Keratinocyte (primary cell): ENCODE measurements at regions not wholly inside any gene's neighbourhood (a gene's known extent, or its start where the extent isn't known, plus 50 kb on each side); places are given as distances from the start of the nearest gene placed in this dataset.

Experiments
- DNase-seq: peaks from one replicate; pipeline ENCODE4 v3.0.0-alpha.2; 2011; ENCODE audit warnings: low read depth, missing footprints, low spot score
- FAIRE-seq: peaks from 2 replicates; lab custom pipeline; 2011; peaks lifted over from hg19 to GRCh38; lab: Jason Lieb, UNC
- H2AFZ ChIP-seq: 2 replicates; pipeline ENCODE4 v1.6.0; 2012; ENCODE audit warnings: low read length, control low read depth, inconsistent platforms; ENCODE audit not compliant: control insufficient read depth
- H3K27ac ChIP-seq: 2 replicates; pipeline ENCODE4 v1.5.1; 2011; ENCODE audit warnings: low read length; ENCODE audit not compliant: control insufficient read depth, insufficient read depth
- H3K27me3 ChIP-seq: 3 replicates; pipeline ENCODE4 v1.6.0; 2011; ENCODE audit warnings: low read length; ENCODE audit not compliant: control insufficient read depth, insufficient read depth; ENCODE audit errors: extremely low read depth
- H3K36me3 ChIP-seq, 2 experiments: 2 replicates in 1 of 2; 3 replicates in 1 of 2; pipeline ENCODE4 v1.5.1; 2011; ENCODE audit warnings: low read length in 2 of 2, mild to moderate bottlenecking in 1 of 2; ENCODE audit not compliant: control insufficient read depth in 2 of 2, insufficient read depth in 2 of 2; ENCODE audit errors: extremely low read depth in 1 of 2
- H3K4me1 ChIP-seq: 3 replicates; pipeline ENCODE4 v1.5.1; 2011; ENCODE audit warnings: low read length; ENCODE audit not compliant: control insufficient read depth, insufficient read depth; ENCODE audit errors: extremely low read depth
- H3K4me2 ChIP-seq: 3 replicates; pipeline ENCODE4 v1.6.0; 2011; ENCODE audit warnings: low read depth, low read length; ENCODE audit not compliant: control insufficient read depth, insufficient read depth; ENCODE audit errors: extremely low read depth
- H3K4me3 ChIP-seq, 3 experiments: fragments of 200-600 bp in 1 of 3; sonication (generic) in 1 of 3; 2 replicates in 2 of 3; 3 replicates in 1 of 3; pipeline ENCODE4 v1.5.1; 2011 to 2016; ENCODE audit warnings: low read length in 3 of 3, mild to moderate bottlenecking in 3 of 3, control low read depth in 2 of 3, inconsistent platforms in 1 of 3, low read depth in 1 of 3, mixed read lengths in 1 of 3, mixed run types in 1 of 3, moderate library complexity in 1 of 3; ENCODE audit not compliant: control insufficient read depth in 2 of 3, insufficient read depth in 2 of 3; ENCODE audit errors: extremely low read depth in 1 of 3
- H3K79me2 ChIP-seq: 2 replicates; pipeline ENCODE4 v1.6.0; 2012; ENCODE audit warnings: low read length; ENCODE audit not compliant: control insufficient read depth, insufficient read depth
- H3K9ac ChIP-seq: 3 replicates; pipeline ENCODE4 v1.6.0; 2011; ENCODE audit warnings: low read length; ENCODE audit not compliant: control insufficient read depth, insufficient read depth; ENCODE audit errors: extremely low read depth
- H3K9me1 ChIP-seq: 3 replicates; pipeline ENCODE4 v1.6.0; 2011; ENCODE audit warnings: low read length; ENCODE audit not compliant: control insufficient read depth, insufficient read depth; ENCODE audit errors: extremely low read depth
- H3K9me3 ChIP-seq: 2 replicates; pipeline ENCODE4 v1.5.1; 2012; ENCODE audit warnings: low read depth, low read length; ENCODE audit not compliant: control insufficient read depth
- H4K20me1 ChIP-seq: 3 replicates; pipeline ENCODE4 v1.6.0; 2011; ENCODE audit warnings: low read length; ENCODE audit not compliant: control insufficient read depth, insufficient read depth; ENCODE audit errors: extremely low read depth
- CTCF ChIP-seq, 3 experiments: IDR thresholded peaks in 1 of 3; conservative IDR thresholded peaks in 1 of 3; optimal IDR thresholded peaks in 1 of 3; 2 replicates in 2 of 3; 3 replicates in 1 of 3; pipeline versions ENCODE3 to v1.5.1; 2011; ENCODE audit warnings: low read length in 3 of 3, mild to moderate bottlenecking in 3 of 3, moderate library complexity in 2 of 3, control low read depth in 1 of 3, inconsistent platforms in 1 of 3; ENCODE audit not compliant: insufficient read depth in 2 of 3; ENCODE audit errors: extremely low read depth in 1 of 3
- EZH2 ChIP-seq: IDR thresholded peaks from one replicate; pipeline ENCODE4 v1.6.1; 2012; ENCODE audit warnings: inconsistent platforms, mild to moderate bottlenecking, low read length, moderate library complexity
- dilution Hi-C: fragments of 300-500 bp; cut with MboI; formaldehyde crosslinking; loops from one replicate; pipeline ENCODE4 v1.7.0; 2020; ENCODE audit warnings: low sequenced_read_pairs; ENCODE audit not compliant: extremely low pct_ligation_motif_present

DNA sequence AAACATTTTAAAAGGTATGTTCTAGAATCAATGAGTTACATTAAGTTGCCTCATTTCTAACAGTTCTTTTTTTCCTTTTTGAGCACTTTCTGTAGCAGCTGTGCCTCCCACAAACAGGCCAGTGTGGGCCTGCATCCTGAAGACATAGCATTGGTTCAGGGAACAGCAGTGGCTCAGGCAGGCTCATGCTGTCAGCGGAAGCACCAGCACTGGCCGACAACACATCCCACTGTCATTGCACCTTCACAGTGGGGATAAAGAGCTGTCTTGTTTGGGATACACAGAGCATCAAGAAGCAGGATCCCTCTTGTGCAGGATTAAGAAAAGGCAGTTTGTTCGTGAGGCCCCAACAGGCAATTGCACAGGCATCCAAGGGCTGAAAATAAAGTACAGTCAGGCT is 123.3 kb downstream of the MOBP start:
- H3K36me3 ChIP-seq: no peaks in the 10 kb centered on the region
- dilution Hi-C loops: no loop called here
- no peaks in the 10 kb centered on the region for H3K4me1 ChIP-seq
- no peak overlapping the region for H3K4me3 ChIP-seq
- no peaks in the 10 kb centered on the region for H3K79me2 ChIP-seq
- no peak for FAIRE-seq
- no peaks in the 10 kb centered on the region for H3K9me1 ChIP-seq
- no peak for DNase-seq
- no peak overlapping the region for H3K9ac ChIP-seq
- H3K27ac ChIP-seq: no peak overlapping the region
- no peaks in the 10 kb centered on the region for H3K9me3 ChIP-seq
- no peak overlapping the region for H2AFZ ChIP-seq
- H3K4me2 ChIP-seq: no peak overlapping the region
- H4K20me1 ChIP-seq: no peaks in the 10 kb centered on the region
- no peaks in the 10 kb centered on the region for H3K27me3 ChIP-seq
- TF ChIP-seq CTCF (optimal IDR thresholded peaks at IDR 0.05 in 1 of 3, IDR thresholded peaks at IDR 0.05 in 1 of 3, conservative IDR thresholded peaks at IDR 0.05 in 1 of 3; ENCODE audit: extremely low read depth in 1 of 3, insufficient read depth in 2 of 3, low read length in 3 of 3) (no peak), EZH2 (no peak)

DNA sequence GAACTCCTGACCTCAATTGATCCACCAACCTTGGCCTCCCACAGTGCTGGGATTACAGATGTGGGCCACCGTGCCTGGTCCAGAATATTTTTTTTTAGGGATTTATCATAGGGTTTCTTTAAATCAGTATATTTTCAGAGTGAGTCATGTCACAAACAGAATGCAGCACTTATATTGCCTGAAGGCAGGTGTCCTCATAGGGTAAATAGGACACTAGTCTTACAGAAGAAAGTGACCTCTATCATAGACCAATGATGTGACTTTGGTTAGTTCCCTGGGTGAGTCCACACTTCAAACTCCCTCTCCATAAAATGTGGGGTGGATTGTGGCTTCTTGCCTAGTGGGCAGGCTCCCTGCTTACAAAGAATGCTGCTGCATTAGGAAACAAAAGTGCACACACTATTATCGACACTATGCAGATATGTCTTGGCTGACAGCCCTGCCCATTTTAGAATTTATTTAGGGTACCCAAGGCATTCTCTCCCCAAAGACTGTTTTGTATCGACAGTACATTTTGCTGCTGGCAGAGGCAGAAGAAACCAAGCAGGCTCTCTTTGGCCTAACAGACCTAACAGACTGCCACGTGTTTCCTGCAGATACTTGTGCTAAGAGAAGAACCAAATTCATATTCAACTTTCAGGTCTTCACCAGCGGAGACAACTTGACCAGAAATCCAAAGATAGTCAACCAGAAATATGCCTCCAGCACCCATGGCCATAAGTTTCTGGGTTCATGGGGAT is 125.0 kb downstream of the MOBP start:
- Histone ChIP-seq H3K36me3 (no peaks in the 10 kb centered on the region), H3K4me3 (no peak overlapping the region), H3K9me1 (no peaks in the 10 kb centered on the region), H3K79me2 (no peaks in the 10 kb centered on the region), H3K9me3 (no peaks in the 10 kb centered on the region), H2AFZ (no peak overlapping the region), H3K9ac (no peak overlapping the region), H4K20me1 (no peaks in the 10 kb centered on the region), H3K27me3 (no peaks in the 10 kb centered on the region), H3K27ac (no peak overlapping the region), H3K4me1 (no peaks in the 10 kb centered on the region), H3K4me2 (no peak overlapping the region)
- dilution Hi-C loops: no loop called here
- FAIRE-seq: no peak
- TF ChIP-seq EZH2 (no peak), CTCF (optimal IDR thresholded peaks at IDR 0.05 in 1 of 3, IDR thresholded peaks at IDR 0.05 in 1 of 3, conservative IDR thresholded peaks at IDR 0.05 in 1 of 3; ENCODE audit: extremely low read depth in 1 of 3, insufficient read depth in 2 of 3, low read length in 3 of 3) (no peak)
- DNase-seq: no peak
